Calu3 (cell line): ENCODE measurements at regions not wholly inside any gene's neighbourhood (a gene's known extent, or its start where the extent isn't known, plus 50 kb on each side); places are given as distances from the start of the nearest gene placed in this dataset.

ENCODE experiments used
- BruUV-seq: library from RNA; stranded (reverse); fragments of 400-500 nt; replicated peaks from 2 replicates; lab custom pipeline; 2021; lab: Mats Ljungman, UMichigan
- CTCF ChIA-PET: fragments of 300-600 bp; sonication (Branson Sonifier 250); formaldehyde crosslinking; loops from one replicate; lab custom pipeline; 2022; ENCODE audit warnings: antibody characterized with exemption; lab: Charles Lee
- DNase-seq: peaks from one replicate; pipeline ENCODE4 v3.0.0; 2022
- H3K27ac Mint-ChIP-seq: one replicate; pipeline ENCODE4 v1.8.0; 2022; ENCODE audit warnings: mixed read lengths; ENCODE audit not compliant: unreplicated experiment
- H3K27me3 Mint-ChIP-seq: one replicate; pipeline ENCODE4 v1.8.0; 2022; ENCODE audit warnings: mixed read lengths; ENCODE audit not compliant: unreplicated experiment
- H3K36me3 Mint-ChIP-seq: one replicate; pipeline ENCODE4 v1.8.0; 2022; ENCODE audit warnings: mild to moderate bottlenecking, moderate library complexity, mixed read lengths; ENCODE audit not compliant: insufficient read depth, unreplicated experiment
- H3K4me1 Mint-ChIP-seq: one replicate; pipeline ENCODE4 v1.8.0; 2022; ENCODE audit warnings: mild to moderate bottlenecking, low read depth, mixed read lengths; ENCODE audit not compliant: unreplicated experiment
- H3K4me3 Mint-ChIP-seq: one replicate; pipeline ENCODE4 v1.8.0; 2022; ENCODE audit warnings: mild to moderate bottlenecking, low read depth, moderate library complexity, mixed read lengths; ENCODE audit not compliant: unreplicated experiment
- H3K9me3 Mint-ChIP-seq: one replicate; pipeline ENCODE4 v1.8.0; 2022; ENCODE audit warnings: low read depth, mixed read lengths; ENCODE audit not compliant: unreplicated experiment
- intact Hi-C: fragments of 100-400 bp; cut with micrococcal nuclease; formaldehyde crosslinking; loops from one replicate; pipeline ENCODE4 v1.10.0; 2022; ENCODE audit not compliant: unreplicated experiment
- TF ChIP-seq, protein P1 (sequence below): fragments of 200-600 bp; IDR thresholded peaks from one replicate; pipeline ENCODE4 v1.8.0; 2022; ENCODE audit warnings: antibody characterized with exemption; ENCODE audit not compliant: unreplicated experiment

- Mint-ChIP-seq H3K9me3 (no peaks in the 10 kb centered on the region), H3K4me1 (no peaks in the 10 kb centered on the region), H3K4me3 (no peak overlapping the region), H3K36me3 (no peaks in the 10 kb centered on the region), H3K27ac (no peak overlapping the region), H3K27me3 (no peaks in the 10 kb centered on the region)
- no TSS peak for BruUV-seq
- TF ChIP-seq, protein P1, sequence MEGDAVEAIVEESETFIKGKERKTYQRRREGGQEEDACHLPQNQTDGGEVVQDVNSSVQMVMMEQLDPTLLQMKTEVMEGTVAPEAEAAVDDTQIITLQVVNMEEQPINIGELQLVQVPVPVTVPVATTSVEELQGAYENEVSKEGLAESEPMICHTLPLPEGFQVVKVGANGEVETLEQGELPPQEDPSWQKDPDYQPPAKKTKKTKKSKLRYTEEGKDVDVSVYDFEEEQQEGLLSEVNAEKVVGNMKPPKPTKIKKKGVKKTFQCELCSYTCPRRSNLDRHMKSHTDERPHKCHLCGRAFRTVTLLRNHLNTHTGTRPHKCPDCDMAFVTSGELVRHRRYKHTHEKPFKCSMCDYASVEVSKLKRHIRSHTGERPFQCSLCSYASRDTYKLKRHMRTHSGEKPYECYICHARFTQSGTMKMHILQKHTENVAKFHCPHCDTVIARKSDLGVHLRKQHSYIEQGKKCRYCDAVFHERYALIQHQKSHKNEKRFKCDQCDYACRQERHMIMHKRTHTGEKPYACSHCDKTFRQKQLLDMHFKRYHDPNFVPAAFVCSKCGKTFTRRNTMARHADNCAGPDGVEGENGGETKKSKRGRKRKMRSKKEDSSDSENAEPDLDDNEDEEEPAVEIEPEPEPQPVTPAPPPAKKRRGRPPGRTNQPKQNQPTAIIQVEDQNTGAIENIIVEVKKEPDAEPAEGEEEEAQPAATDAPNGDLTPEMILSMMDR = no peak
- no peak for DNase-seq
- intact Hi-C loops = no loop called here
- CTCF ChIA-PET = no interaction called here
Measured at GRCh38 chr2:18244845-18245244, 315.6 kb downstream of the RDH14 start.

- intact Hi-C loops = no loop called here
- DNase-seq = no peak
- H3K4me1 Mint-ChIP-seq = no peaks in the 10 kb centered on the region
- H3K27me3 Mint-ChIP-seq = no peaks in the 10 kb centered on the region
- no peaks in the 10 kb centered on the region for H3K9me3 Mint-ChIP-seq
- no peak overlapping the region for H3K4me3 Mint-ChIP-seq
- TF ChIP-seq, protein P1 = no peak
- no TSS peak for BruUV-seq
- H3K36me3 Mint-ChIP-seq = no peaks in the 10 kb centered on the region
- CTCF ChIA-PET = no interaction called here
- no peak overlapping the region for H3K27ac Mint-ChIP-seq
Measured at GRCh38 chr2:18243816-18244215, 316.6 kb downstream of the RDH14 start.

DNA sequence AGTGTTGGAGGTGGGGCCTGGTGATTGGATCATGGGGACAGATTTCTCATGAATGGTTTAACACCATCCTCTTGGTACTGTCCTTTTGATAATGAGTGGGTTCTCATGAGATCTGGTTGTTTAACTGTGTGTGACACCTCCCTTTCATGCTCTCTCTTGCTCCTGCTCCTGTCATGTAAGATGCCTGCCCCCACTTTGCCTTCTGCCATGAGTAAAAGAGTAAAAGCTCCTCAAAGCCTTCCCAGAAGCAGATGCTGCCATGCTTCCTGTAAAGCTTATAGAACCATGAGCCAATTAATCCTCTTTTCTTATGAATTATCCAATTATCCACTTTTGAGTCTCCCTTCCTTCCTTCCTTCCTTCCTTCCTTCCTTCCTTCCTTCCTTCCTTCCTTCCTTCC, 317.7 kb downstream of the RDH14 start:
- H3K27ac Mint-ChIP-seq = no peak overlapping the region
- peaks cover 2% of the 10 kb centered on the region for H3K27me3 Mint-ChIP-seq
- no peaks in the 10 kb centered on the region for H3K9me3 Mint-ChIP-seq
- BruUV-seq = no TSS peak
- H3K4me1 Mint-ChIP-seq = no peaks in the 10 kb centered on the region
- H3K36me3 Mint-ChIP-seq = no peaks in the 10 kb centered on the region
- no peak for DNase-seq
- TF ChIP-seq, protein P1 = no peak
- intact Hi-C loops = no loop called here
- no peak overlapping the region for H3K4me3 Mint-ChIP-seq
- CTCF ChIA-PET = no interaction called here

DNA sequence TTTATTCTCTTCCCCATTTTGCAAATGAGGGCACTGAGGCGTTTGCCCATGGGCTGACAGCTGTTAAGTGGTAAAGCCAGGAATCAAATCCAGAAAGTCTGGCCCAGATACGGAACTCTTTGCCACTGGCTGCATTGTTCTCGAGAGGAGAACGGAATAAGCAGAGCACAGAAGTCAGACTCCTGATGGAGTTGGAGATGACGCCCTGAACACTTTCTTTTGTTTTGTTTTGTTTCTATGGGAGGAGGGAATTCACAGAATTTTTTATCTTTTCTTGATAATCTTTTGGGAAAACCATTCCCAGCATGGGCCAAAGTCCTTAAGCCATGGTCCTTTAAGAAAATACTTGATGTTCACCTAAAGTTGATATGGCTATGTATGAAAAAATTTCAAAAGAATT, 322.2 kb downstream of the RDH14 start:
- Mint-ChIP-seq H3K27me3 (peaks cover 11% of the 10 kb centered on the region), H3K36me3 (no peaks in the 10 kb centered on the region), H3K27ac (no peak overlapping the region), H3K9me3 (no peaks in the 10 kb centered on the region), H3K4me1 (peaks cover 16% of the 10 kb centered on the region), H3K4me3 (no peak overlapping the region)
- no TSS peak for BruUV-seq
- intact Hi-C loops = no loop called here
- CTCF ChIA-PET = no interaction called here
- TF ChIP-seq, protein P1 = no peak
- no peak for DNase-seq
